ENCODE measurements at regions not wholly inside any gene's neighbourhood (a gene's known extent, or its start where the extent isn't known, plus 50 kb on each side); places are given as distances from the start of the nearest gene placed in this dataset.
A peak's percentile ranks its signal among the peaks of the same experiment; 100 is the strongest.

GRCh38 chr14:105852378-105853088, 326.1 kb downstream of the TMEM121 start:
- peak; percentile 62 for DNase-seq

DNA sequence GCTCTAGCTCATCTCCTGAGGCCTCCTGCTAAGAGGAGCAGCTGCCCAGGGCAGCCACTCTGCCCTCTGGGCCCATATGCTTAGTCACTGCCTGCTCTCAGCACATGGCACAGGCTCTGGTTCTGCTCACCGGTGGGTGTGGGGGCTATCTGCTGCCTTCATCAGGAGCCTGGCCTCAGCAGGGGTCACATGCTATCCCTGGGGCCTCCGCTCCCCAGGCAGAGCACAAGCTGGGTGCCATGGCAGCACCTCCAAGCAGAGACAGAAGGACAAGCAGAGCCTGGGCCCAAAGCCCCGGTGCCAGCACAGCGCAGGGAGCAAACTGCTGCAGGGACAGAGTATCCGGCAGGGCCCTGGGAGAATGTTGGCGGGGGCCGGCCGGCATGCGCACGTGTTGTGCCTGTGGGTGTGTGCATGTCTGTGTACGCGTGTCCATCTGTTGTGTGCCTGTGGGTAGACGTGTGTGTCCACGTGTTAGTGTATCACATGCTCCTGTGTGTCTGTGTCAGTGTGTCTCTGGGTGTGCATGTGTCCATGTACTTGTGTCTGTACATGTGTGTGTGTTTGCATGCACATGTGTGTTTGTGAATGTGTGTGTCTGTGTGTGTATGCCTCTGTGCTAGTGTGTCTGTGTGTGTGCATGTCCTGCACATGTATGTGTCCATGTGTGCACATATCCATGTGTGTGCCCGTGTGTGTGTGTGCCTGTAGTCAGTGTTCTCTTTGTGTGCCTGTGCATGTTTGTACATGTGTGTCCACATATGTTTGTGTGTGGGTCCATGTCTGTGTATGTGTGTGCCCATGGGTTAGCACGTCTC, 326.9 kb downstream of the TMEM121 start:
- DNase-seq, result no peak

DNA sequence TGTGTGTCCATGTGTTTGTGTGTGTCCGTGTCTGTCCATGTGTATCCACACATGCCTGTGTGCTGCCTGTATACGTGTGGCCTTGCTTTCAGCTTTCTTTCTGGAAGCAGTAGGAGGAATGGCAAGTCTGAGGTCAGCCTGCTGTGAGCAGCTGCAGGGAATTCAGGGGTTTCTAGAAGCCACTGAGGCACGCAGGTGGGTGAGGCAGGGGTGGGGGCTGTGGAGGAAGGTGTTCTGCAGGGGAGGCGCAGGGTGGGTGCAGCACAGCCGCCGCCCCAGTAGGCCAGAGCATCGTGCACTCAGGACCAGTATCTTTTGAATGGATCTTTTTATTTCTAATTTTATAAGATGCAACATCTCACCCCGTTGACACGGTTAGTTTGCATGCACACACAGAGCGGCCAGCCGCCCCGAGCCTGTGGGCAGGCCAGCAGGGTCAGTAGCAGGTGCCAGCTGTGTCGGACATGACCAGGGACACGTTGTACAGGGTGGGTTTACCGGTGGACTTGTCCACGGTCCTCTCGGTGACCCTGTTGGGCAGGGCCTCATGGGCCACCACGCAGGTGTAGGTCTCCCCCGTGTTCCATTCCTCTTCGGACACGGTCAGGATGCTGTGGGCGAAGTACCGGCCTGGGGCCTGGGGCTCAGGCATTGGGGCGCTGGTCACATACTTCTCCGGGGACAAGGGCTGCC, 327.7 kb downstream of the TMEM121 start:
- DNase-seq, result no peak

GRCh38 chr14:105854600-105855245, 328.3 kb downstream of the TMEM121 start:
- no peak for DNase-seq

DNA sequence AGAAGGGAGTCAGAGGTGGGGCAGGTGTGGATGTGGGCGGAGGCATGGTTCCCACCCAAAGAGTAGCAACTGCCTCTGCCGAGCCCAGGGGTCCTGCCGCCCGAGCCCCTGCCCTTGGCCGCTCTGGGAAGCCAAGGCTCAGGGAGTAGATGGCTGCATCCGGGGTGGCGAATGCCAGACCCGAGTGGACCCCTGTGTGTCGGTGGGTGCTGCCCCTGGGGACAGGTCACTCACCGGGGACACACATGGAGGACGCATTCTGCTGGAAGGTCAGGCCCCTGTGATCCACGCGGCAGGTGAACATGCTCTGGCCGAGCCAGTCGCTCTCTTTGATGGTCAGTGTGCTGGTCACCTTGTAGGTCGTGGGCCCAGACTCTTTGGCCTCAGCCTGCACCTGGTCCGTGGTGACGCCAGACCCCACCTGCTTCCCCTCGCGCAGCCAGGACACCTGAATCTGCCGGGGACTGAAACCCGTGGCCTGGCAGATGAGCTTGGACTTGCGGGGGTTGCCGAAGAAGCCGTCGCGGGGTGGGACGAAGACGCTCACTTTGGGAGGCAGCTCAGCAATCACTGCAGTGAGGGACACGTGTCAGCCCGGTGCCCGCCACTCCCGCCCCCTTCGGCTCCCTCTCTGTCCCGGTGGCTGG, 329.0 kb downstream of the TMEM121 start:
- peak; percentile 59 for DNase-seq

DNA sequence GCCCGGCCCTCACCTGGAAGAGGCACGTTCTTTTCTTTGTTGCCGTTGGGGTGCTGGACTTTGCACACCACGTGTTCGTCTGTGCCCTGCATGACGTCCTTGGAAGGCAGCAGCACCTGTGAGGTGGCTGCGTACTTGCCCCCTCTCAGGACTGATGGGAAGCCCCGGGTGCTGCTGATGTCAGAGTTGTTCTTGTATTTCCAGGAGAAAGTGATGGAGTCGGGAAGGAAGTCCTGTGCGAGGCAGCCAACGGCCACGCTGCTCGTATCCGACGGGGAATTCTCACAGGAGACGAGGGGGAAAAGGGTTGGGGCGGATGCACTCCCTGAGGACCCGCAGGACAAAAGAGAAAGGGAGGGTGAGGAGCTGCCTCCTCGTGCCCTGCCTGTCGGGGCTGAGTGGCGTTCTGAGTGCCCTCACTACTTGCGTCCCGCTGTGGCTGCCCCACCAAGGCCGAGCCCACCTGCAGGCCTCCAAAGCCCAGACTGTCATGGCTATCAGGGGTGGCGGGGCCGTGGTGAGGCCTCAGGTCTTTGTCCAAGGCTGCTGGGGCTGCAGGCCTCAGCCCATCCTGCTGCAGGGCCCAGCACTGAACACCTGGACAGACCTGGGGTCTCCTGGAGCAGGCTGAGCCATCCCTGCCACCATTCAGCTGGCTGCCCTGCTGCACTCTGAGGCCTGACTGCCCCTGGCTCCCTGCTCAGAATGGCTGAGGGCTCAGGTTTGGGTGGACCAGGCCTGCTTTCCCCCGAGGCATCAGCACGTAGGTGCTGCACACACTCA, 329.7 kb downstream of the TMEM121 start:
- peak; percentile 57 for DNase-seq

- no peak for DNase-seq
Observed at GRCh38 chr14:105856676-105857219, 330.4 kb downstream of the TMEM121 start.

GRCh38 chr14:105857220-105857825, 330.9 kb downstream of the TMEM121 start:
- peak; percentile 77 for DNase-seq

DNA sequence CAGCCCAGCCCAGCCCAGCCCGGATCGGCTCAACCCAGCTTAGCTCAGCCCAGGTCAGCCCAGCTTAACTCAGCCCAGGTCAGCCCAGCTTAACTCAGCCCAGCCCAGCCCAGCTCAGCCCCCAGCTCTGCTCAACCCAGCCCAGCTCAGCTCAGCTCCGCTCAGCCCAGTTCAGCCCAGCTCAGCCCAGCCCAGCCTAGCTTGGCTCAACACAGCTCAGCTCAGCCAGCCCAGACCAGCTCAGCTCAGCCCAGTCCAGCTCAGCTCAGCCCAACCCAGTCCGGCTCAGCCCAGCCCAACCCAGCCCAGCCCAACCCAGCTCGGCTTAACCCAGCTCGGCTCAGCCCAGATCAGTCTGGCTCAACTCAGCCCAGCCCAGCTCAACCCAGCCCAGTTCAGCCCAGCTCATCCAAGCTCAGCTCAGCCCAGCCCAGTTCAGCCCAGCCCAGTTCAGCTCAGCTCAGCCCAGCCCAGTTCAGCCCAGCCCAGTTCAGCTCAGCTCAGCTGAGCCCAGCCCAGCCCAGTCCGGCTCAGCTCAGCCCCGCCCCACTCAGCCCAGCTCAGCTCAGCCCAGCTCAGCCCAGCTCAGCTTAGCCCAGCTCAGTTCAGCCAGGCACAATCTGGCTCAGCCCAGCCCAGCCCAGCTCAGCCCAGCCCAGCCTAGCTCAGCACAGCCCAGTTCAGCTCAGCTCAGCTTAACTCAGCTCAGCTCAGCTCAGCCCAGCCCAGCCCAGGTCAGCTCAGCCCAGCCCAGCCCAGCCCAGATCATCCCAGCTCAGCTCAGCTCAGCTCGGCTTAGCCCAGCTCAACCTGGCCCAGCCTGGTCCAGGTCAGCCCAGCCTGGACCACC, 331.7 kb downstream of the TMEM121 start:
- DNase-seq, result peak; percentile 85

DNA sequence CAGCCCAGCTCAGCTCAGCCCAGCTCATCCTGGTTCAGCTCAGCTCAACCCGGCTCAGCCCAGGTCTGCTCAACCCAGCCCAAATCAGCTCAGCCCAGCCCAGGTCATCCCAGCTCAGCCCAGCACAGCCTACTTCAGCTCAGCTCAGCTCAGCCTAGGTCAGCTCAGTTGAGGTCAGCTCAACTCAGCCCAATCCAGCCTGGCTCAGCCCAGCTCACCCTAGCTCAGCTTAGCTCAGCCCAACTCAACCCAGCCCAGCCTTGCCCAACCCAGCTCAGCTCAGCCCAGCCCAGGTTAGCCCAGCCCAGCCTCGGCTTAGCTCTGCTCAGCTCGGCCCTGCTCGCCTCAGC, 332.3 kb downstream of the TMEM121 start:
- DNase-seq, result peak; percentile 72

- DNase-seq, result peak; percentile 73
Observed at GRCh38 chr14:105859073-105859716, 332.8 kb downstream of the TMEM121 start.

- DNase-seq, result peak; percentile 84
Observed at GRCh38 chr14:105859717-105860614, 333.6 kb downstream of the TMEM121 start.

DNA sequence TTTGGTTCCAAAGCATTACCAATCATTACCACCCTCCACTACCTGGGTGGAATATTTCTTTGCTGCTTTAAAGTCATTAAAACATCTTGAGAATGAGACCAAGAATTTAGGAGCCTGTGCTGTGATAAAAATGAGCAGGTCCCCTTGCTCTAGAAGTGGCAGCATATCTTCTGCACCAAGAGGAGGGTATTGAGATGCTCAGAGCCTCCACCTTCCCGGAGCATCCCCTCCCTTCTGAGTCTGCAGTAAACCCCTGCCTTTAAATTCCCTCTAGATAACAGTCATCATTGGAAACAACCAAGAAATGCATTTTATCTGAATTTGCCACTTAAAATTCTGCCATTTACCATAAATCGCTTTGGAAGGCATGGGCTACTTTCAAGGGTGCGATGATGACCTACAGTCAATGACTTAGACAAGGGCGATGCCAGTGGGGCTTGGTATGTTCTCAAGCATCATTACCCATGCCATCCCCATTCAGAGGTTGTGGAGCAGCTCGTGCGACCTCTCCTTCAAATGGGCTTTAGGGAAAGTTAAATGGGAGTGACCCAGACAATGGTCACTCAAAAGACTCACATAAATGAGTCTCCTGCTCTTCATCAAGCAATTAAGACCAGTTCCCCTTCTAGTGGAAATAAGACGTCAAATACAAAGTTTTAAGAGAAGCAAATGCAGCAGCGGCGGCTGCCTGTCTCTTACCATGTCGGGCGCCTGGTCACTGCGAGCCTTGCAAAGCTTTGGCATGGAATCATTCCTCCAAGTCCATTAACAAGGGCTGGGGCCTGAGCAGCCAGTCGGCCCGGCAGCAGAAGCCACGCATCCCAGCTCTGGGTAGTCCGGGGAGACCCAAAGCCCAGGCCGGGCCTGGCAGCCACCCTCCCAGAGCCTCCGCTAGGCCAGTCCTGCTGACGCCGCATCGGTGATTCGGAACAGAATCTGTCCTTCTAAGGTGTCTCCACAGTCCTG, 334.5 kb downstream of the TMEM121 start:
- peak; percentile 67 for DNase-seq

GRCh38 chr14:105861985-105862465, 335.6 kb downstream of the TMEM121 start:
- peak; percentile 67 for DNase-seq

- DNase-seq, result peak; percentile 57
Observed at GRCh38 chr14:105862581-105863239, 336.3 kb downstream of the TMEM121 start.

All from activated effector memory CD4-positive, alpha-beta T cell treated with anti-CD3 and anti-CD28 coated beads, Interleukin-2, amount 50 U/mL, for 16 hours (primary cell).